WTC11 (cell line): ENCODE measurements at regions not wholly inside any gene's neighbourhood (a gene's known extent, or its start where the extent isn't known, plus 50 kb on each side); places are given as distances from the start of the nearest gene placed in this dataset.

Experiments
- ATF1 ChIP-seq: sonication (generic); formaldehyde crosslinking; IDR thresholded peaks from 2 replicates; pipeline ENCODE4 v1.8.1; 2023; ENCODE audit warnings: mild to moderate bottlenecking, moderate library complexity, missing genetic modification reagents
- ATF6 ChIP-seq: sonication (generic); formaldehyde crosslinking; IDR thresholded peaks from 2 replicates; pipeline ENCODE4 v1.8.1; 2023; ENCODE audit warnings: mild to moderate bottlenecking, missing genetic modification reagents
- CREM ChIP-seq: sonication (generic); formaldehyde crosslinking; IDR thresholded peaks from 2 replicates; pipeline ENCODE4 v1.8.1; 2022; ENCODE audit warnings: mild to moderate bottlenecking, missing genetic modification reagents, moderate library complexity
- CTCF ChIP-seq: fragments of 200-600 bp; IDR thresholded peaks from 2 replicates; pipeline ENCODE4 v1.8.0; 2022; ENCODE audit warnings: antibody characterized with exemption
- E2F4 ChIP-seq: sonication (generic); formaldehyde crosslinking; IDR thresholded peaks from 2 replicates; pipeline ENCODE4 v1.8.1; 2022; ENCODE audit warnings: low read depth, mild to moderate bottlenecking, moderate library complexity, missing genetic modification reagents, borderline replicate concordance
- HMGXB4 ChIP-seq: sonication (generic); formaldehyde crosslinking; IDR thresholded peaks from 2 replicates; pipeline ENCODE4 v1.8.1; 2023; ENCODE audit warnings: mild to moderate bottlenecking, moderate library complexity, missing genetic modification reagents
- MAX ChIP-seq: sonication (generic); formaldehyde crosslinking; IDR thresholded peaks from 2 replicates; pipeline ENCODE4 v1.8.0; 2022; ENCODE audit warnings: mild to moderate bottlenecking, missing genetic modification reagents
- TCF7 ChIP-seq: sonication (generic); formaldehyde crosslinking; IDR thresholded peaks from 2 replicates; pipeline ENCODE4 v1.8.0; 2022; ENCODE audit warnings: mild to moderate bottlenecking, low read depth, missing genetic modification reagents, moderate library complexity
- USF1 ChIP-seq: sonication (generic); formaldehyde crosslinking; IDR thresholded peaks from 2 replicates; pipeline ENCODE4 v1.8.0; 2022; ENCODE audit warnings: mild to moderate bottlenecking, missing genetic modification reagents
- USF2 ChIP-seq: sonication (generic); formaldehyde crosslinking; IDR thresholded peaks from 2 replicates; pipeline ENCODE4 v1.8.1; 2023; ENCODE audit warnings: mild to moderate bottlenecking, missing genetic modification reagents, moderate library complexity
- ZNF232 ChIP-seq: sonication (generic); formaldehyde crosslinking; IDR thresholded peaks from 2 replicates; pipeline ENCODE4 v1.8.0; 2022; ENCODE audit warnings: mild to moderate bottlenecking, missing genetic modification reagents
- ZNF263 ChIP-seq: sonication (generic); formaldehyde crosslinking; IDR thresholded peaks from 2 replicates; pipeline ENCODE4 v1.8.1; 2022; ENCODE audit warnings: low read depth, mild to moderate bottlenecking, moderate library complexity, missing genetic modification reagents
- ZNF416 ChIP-seq: fragments of 250-450 bp; sonication (Bioruptor Pico); IDR thresholded peaks from 2 replicates; pipeline ENCODE4 v1.9.0; 2021; ENCODE audit warnings: mild to moderate bottlenecking, inconsistent platforms

GRCh38 chr2:122007126-122007525 lies 251.7 kb downstream of the TSN start:
- TF ChIP-seq CTCF (no peak), ZNF263 (CRISPR knock-in tag) (no peak), CREM (CRISPR knock-in tag) (no peak), ZNF232 (no peak), HMGXB4 (no peak), ATF6 (CRISPR knock-in tag) (no peak), MAX (CRISPR knock-in tag) (no peak), ATF1 (CRISPR knock-in tag) (no peak), TCF7 (no peak), USF2 (no peak), E2F4 (CRISPR knock-in tag) (no peak), ZNF416 (no peak), USF1 (CRISPR knock-in tag) (no peak)
